ENCODE measurements at regions not wholly inside any gene's neighbourhood (a gene's known extent, or its start where the extent isn't known, plus 50 kb on each side); places are given as distances from the start of the nearest gene placed in this dataset.

DNA sequence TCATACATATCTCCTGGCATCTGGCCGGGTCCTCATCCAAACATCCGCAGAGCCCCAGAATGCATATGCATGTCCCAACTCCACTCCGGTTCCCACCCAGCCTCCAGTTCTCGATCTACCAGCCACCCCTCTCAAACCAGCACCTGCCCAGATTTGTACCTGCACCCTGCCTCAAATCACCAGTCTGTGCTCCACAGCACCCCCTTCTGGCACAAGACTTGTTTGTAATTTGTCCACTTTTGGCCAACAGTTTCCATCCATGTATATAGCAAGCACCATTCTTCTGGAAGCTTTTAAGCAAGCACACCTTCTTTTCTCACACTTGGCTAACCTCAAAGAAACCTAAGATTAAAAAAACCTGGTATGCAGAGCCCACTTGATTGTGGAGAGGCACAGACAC is 644.1 kb downstream of the MID1IP1 start:
- no peak overlapping the region for H3K4me3 ChIP-seq (ENCODE audit: low read depth in 1 of 3, low read length in 3 of 3)
- no peaks in the 10 kb centered on the region for H3K27me3 ChIP-seq (ENCODE audit: control insufficient read depth in 4 of 4, insufficient read depth in 4 of 4, low read length in 3 of 4)
- no peaks in the 10 kb centered on the region for H3K4me1 ChIP-seq (ENCODE audit: control insufficient read depth in 4 of 4, insufficient read depth in 4 of 4, low read length in 3 of 4)
- DNase-seq (ENCODE audit: low spot score), result peak; percentile 69
- no peaks in the 10 kb centered on the region for H3K36me3 ChIP-seq (ENCODE audit: control insufficient read depth in 4 of 4, insufficient read depth in 3 of 4, low read depth in 1 of 4, low read length in 3 of 4)
- no peak overlapping the region for H3K27ac ChIP-seq (ENCODE audit: low read depth in 1 of 2, low read length in 2 of 2)
- WGBS, result 75% methylated on average over 4 of the region's 4 CpGs
- no peaks in the 10 kb centered on the region for H3K9me3 ChIP-seq (ENCODE audit: control insufficient read depth in 4 of 4, low read length in 3 of 4)
- H3K9ac ChIP-seq (ENCODE audit: low read depth in 1 of 2, low read length in 2 of 2), result no peak overlapping the region
- peak; percentile 61 to 78 for TF ChIP-seq RAD21 (IDR thresholded peaks at IDR 0.05)
- no peak for TF ChIP-seq JUND (IDR thresholded peaks at IDR 0.05)
- TF ChIP-seq NR2F2 (IDR thresholded peaks at IDR 0.05), result no peak
- TF ChIP-seq CTCF (IDR thresholded peaks at IDR 0.05; ENCODE audit: low read depth, low read length, missing input control), result peak; percentile 28
- no peak for TF ChIP-seq HNF4G (IDR thresholded peaks at IDR 0.05)

GRCh38 chrX:39449352-39449751 is 648.1 kb downstream of the MID1IP1 start:
- WGBS, result 89% methylated on average over 2 of the region's 2 CpGs
- no peak for DNase-seq (ENCODE audit: low spot score)
- H3K9ac ChIP-seq (ENCODE audit: low read depth in 1 of 2, low read length in 2 of 2), result no peak overlapping the region
- H3K36me3 ChIP-seq (ENCODE audit: control insufficient read depth in 4 of 4, insufficient read depth in 3 of 4, low read depth in 1 of 4, low read length in 3 of 4), result no peaks in the 10 kb centered on the region
- H3K27ac ChIP-seq (ENCODE audit: low read depth in 1 of 2, low read length in 2 of 2), result no peak overlapping the region
- TF ChIP-seq FOXA2 (IDR thresholded peaks at IDR 0.05) (no peak), FOXA1 (IDR thresholded peaks at IDR 0.05) (no peak), RAD21 (IDR thresholded peaks at IDR 0.05) (no peak), TAF1 (conservative IDR thresholded peaks at IDR 0.05) (no peak), HNF4G (IDR thresholded peaks at IDR 0.05) (no peak), NR2F2 (IDR thresholded peaks at IDR 0.05) (no peak), EGR1 (IDR thresholded peaks at IDR 0.05; ENCODE audit: low read depth in 2 of 2) (no peak), CTCF (IDR thresholded peaks at IDR 0.05; ENCODE audit: low read depth, low read length, missing input control) (no peak), HNF4A (conservative IDR thresholded peaks at IDR 0.05) (no peak), RXRA (IDR thresholded peaks at IDR 0.05) (no peak), YY1 (IDR thresholded peaks at IDR 0.05) (no peak), MAX (IDR thresholded peaks at IDR 0.05) (no peak), GABPA (IDR thresholded peaks at IDR 0.05 in 1 of 2, conservative IDR thresholded peaks at IDR 0.05 in 1 of 2) (no peak)
- TF ChIP-seq, protein P1, sequence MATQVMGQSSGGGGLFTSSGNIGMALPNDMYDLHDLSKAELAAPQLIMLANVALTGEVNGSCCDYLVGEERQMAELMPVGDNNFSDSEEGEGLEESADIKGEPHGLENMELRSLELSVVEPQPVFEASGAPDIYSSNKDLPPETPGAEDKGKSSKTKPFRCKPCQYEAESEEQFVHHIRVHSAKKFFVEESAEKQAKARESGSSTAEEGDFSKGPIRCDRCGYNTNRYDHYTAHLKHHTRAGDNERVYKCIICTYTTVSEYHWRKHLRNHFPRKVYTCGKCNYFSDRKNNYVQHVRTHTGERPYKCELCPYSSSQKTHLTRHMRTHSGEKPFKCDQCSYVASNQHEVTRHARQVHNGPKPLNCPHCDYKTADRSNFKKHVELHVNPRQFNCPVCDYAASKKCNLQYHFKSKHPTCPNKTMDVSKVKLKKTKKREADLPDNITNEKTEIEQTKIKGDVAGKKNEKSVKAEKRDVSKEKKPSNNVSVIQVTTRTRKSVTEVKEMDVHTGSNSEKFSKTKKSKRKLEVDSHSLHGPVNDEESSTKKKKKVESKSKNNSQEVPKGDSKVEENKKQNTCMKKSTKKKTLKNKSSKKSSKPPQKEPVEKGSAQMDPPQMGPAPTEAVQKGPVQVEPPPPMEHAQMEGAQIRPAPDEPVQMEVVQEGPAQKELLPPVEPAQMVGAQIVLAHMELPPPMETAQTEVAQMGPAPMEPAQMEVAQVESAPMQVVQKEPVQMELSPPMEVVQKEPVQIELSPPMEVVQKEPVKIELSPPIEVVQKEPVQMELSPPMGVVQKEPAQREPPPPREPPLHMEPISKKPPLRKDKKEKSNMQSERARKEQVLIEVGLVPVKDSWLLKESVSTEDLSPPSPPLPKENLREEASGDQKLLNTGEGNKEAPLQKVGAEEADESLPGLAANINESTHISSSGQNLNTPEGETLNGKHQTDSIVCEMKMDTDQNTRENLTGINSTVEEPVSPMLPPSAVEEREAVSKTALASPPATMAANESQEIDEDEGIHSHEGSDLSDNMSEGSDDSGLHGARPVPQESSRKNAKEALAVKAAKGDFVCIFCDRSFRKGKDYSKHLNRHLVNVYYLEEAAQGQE (IDR thresholded peaks at IDR 0.05), result no peak
- no peaks in the 10 kb centered on the region for H3K4me1 ChIP-seq (ENCODE audit: control insufficient read depth in 4 of 4, insufficient read depth in 4 of 4, low read length in 3 of 4)
- H3K27me3 ChIP-seq (ENCODE audit: control insufficient read depth in 4 of 4, insufficient read depth in 4 of 4, low read length in 3 of 4), result no peaks in the 10 kb centered on the region
- no peaks in the 10 kb centered on the region for H3K9me3 ChIP-seq (ENCODE audit: control insufficient read depth in 4 of 4, low read length in 3 of 4)
- no peak overlapping the region for H3K4me3 ChIP-seq (ENCODE audit: low read depth in 1 of 3, low read length in 3 of 3)
